ENCODE measurements at regions not wholly inside any gene's neighbourhood (a gene's known extent, or its start where the extent isn't known, plus 50 kb on each side); places are given as distances from the start of the nearest gene placed in this dataset.

DNA sequence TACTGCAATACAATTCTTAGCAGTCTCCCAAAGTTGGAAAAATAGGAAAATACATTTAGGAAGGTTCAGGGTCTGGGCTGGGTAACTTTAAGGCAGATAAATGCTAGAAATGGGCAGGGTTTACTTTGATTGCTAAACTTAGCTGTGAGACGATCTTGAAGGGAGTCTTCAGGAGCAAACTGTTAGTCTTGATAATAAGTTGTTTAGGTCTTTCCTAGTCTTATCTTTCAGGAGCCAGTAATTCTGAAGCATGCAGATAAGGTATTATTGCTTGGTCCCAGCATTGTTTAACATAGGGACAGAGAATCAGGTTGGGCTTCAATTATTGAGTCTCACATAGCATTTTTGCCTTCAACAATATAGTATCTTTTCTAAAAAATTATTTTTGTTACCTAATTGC, 262.4 kb upstream of the MIR17HG start:
- H2AK5ac ChIP-seq (ENCODE audit: low read length), result no peak overlapping the region
- H3K4me3 ChIP-seq (ENCODE audit: low read depth, low read length), result no peak overlapping the region
- no peak overlapping the region for H3K9ac ChIP-seq (ENCODE audit: low read length)
- no peak for DNase-seq
- H2BK120ac ChIP-seq (ENCODE audit: insufficient read depth, low read length, poor library complexity), result no peak overlapping the region
- no peak overlapping the region for H2AFZ ChIP-seq (ENCODE audit: insufficient read depth, low read length, poor library complexity)
- no peaks in the 10 kb centered on the region for H3K9me3 ChIP-seq (ENCODE audit: insufficient read depth, low read depth, low read length)
- no peak overlapping the region for H3K4me2 ChIP-seq (ENCODE audit: low read length)
- no peak overlapping the region for H3K4ac ChIP-seq (ENCODE audit: low read depth, low read length)
- no peaks in the 10 kb centered on the region for H3K4me1 ChIP-seq (ENCODE audit: control insufficient read depth in 1 of 2, insufficient read depth in 2 of 2, low read length in 2 of 2)
- H3K79me2 ChIP-seq (ENCODE audit: control insufficient read depth, insufficient read depth, low read length, poor library complexity), result no peaks in the 10 kb centered on the region
- no CpG with 5 or more reads among the region's 1 CpG for WGBS (ENCODE audit: extremely low coverage, insufficient coverage, insufficient read length)
- H3K18ac ChIP-seq (ENCODE audit: low read length), result no peak overlapping the region
- H2BK12ac ChIP-seq (ENCODE audit: low read length), result no peak overlapping the region
- H3K79me1 ChIP-seq (ENCODE audit: low read length), result no peaks in the 10 kb centered on the region
- H4K12ac ChIP-seq (ENCODE audit: low read depth, low read length), result no peak overlapping the region
- H3K36me3 ChIP-seq (ENCODE audit: control insufficient read depth in 1 of 2, insufficient read depth in 2 of 2, low read length in 2 of 2), result no peaks in the 10 kb centered on the region
- no peaks in the 10 kb centered on the region for H3K27me3 ChIP-seq (ENCODE audit: insufficient read depth, low read length)
- no peak overlapping the region for H2BK5ac ChIP-seq (ENCODE audit: low read depth, low read length, poor library complexity)
- H4K8ac ChIP-seq (ENCODE audit: low read depth, low read length), result no peak overlapping the region
- no peak overlapping the region for H3K14ac ChIP-seq (ENCODE audit: low read length)
- no peak overlapping the region for H4K91ac ChIP-seq (ENCODE audit: low read depth, low read length)
- no peak overlapping the region for H3K23ac ChIP-seq (ENCODE audit: low read length)
- no peak overlapping the region for H3K27ac ChIP-seq (ENCODE audit: low read depth, low read length)

GRCh38 chr13:91086936-91087716, 260.4 kb upstream of the MIR17HG start:
- H2BK5ac ChIP-seq (ENCODE audit: low read depth, low read length, poor library complexity), result no peak overlapping the region
- H3K27me3 ChIP-seq (ENCODE audit: insufficient read depth, low read length), result no peaks in the 10 kb centered on the region
- no peak overlapping the region for H3K4me2 ChIP-seq (ENCODE audit: low read length)
- no peaks in the 10 kb centered on the region for H3K79me2 ChIP-seq (ENCODE audit: control insufficient read depth, insufficient read depth, low read length, poor library complexity)
- no peak overlapping the region for H3K18ac ChIP-seq (ENCODE audit: low read length)
- no peak overlapping the region for H3K4ac ChIP-seq (ENCODE audit: low read depth, low read length)
- no CpG with 5 or more reads among the region's 2 CpGs for WGBS (ENCODE audit: extremely low coverage, insufficient coverage, insufficient read length)
- DNase-seq, result no peak
- no peak overlapping the region for H3K27ac ChIP-seq (ENCODE audit: low read depth, low read length)
- no peak overlapping the region for H3K4me3 ChIP-seq (ENCODE audit: low read depth, low read length)
- no peaks in the 10 kb centered on the region for H3K36me3 ChIP-seq (ENCODE audit: control insufficient read depth in 1 of 2, insufficient read depth in 2 of 2, low read length in 2 of 2)
- H2AFZ ChIP-seq (ENCODE audit: insufficient read depth, low read length, poor library complexity), result no peak overlapping the region
- H3K79me1 ChIP-seq (ENCODE audit: low read length), result no peaks in the 10 kb centered on the region
- H2AK5ac ChIP-seq (ENCODE audit: low read length), result peak overlapping the region; percentile 37
- no peak overlapping the region for H2BK120ac ChIP-seq (ENCODE audit: insufficient read depth, low read length, poor library complexity)
- no peak overlapping the region for H3K23ac ChIP-seq (ENCODE audit: low read length)
- H4K91ac ChIP-seq (ENCODE audit: low read depth, low read length), result no peak overlapping the region
- H3K14ac ChIP-seq (ENCODE audit: low read length), result no peak overlapping the region
- H3K4me1 ChIP-seq (ENCODE audit: control insufficient read depth in 1 of 2, insufficient read depth in 2 of 2, low read length in 2 of 2), result no peaks in the 10 kb centered on the region
- H3K9me3 ChIP-seq (ENCODE audit: insufficient read depth, low read depth, low read length), result no peaks in the 10 kb centered on the region
- H4K12ac ChIP-seq (ENCODE audit: low read depth, low read length), result no peak overlapping the region
- H4K8ac ChIP-seq (ENCODE audit: low read depth, low read length), result no peak overlapping the region
- H3K9ac ChIP-seq (ENCODE audit: low read length), result no peak overlapping the region
- H2BK12ac ChIP-seq (ENCODE audit: low read length), result peak overlapping the region; percentile 31

GRCh38 chr13:91097269-91097668, 250.2 kb upstream of the MIR17HG start:
- no peaks in the 10 kb centered on the region for H3K4me1 ChIP-seq (ENCODE audit: control insufficient read depth in 1 of 2, insufficient read depth in 2 of 2, low read length in 2 of 2)
- no peak overlapping the region for H3K4ac ChIP-seq (ENCODE audit: low read depth, low read length)
- no peaks in the 10 kb centered on the region for H3K79me1 ChIP-seq (ENCODE audit: low read length)
- no peak overlapping the region for H3K4me2 ChIP-seq (ENCODE audit: low read length)
- H4K12ac ChIP-seq (ENCODE audit: low read depth, low read length), result no peak overlapping the region
- H3K9me3 ChIP-seq (ENCODE audit: insufficient read depth, low read depth, low read length), result no peaks in the 10 kb centered on the region
- no peak overlapping the region for H2AK5ac ChIP-seq (ENCODE audit: low read length)
- no peak overlapping the region for H3K18ac ChIP-seq (ENCODE audit: low read length)
- DNase-seq, result no peak
- H3K27ac ChIP-seq (ENCODE audit: low read depth, low read length), result no peak overlapping the region
- H2BK120ac ChIP-seq (ENCODE audit: insufficient read depth, low read length, poor library complexity), result no peak overlapping the region
- H3K36me3 ChIP-seq (ENCODE audit: control insufficient read depth in 1 of 2, insufficient read depth in 2 of 2, low read length in 2 of 2), result no peaks in the 10 kb centered on the region
- H3K9ac ChIP-seq (ENCODE audit: low read length), result no peak overlapping the region
- no peak overlapping the region for H4K8ac ChIP-seq (ENCODE audit: low read depth, low read length)
- no peak overlapping the region for H2AFZ ChIP-seq (ENCODE audit: insufficient read depth, low read length, poor library complexity)
- H3K23ac ChIP-seq (ENCODE audit: low read length), result no peak overlapping the region
- H3K4me3 ChIP-seq (ENCODE audit: low read depth, low read length), result no peak overlapping the region
- H4K91ac ChIP-seq (ENCODE audit: low read depth, low read length), result no peak overlapping the region
- H2BK12ac ChIP-seq (ENCODE audit: low read length), result no peak overlapping the region
- H3K14ac ChIP-seq (ENCODE audit: low read length), result no peak overlapping the region
- no peak overlapping the region for H2BK5ac ChIP-seq (ENCODE audit: low read depth, low read length, poor library complexity)
- no CpG with 5 or more reads among the region's 5 CpGs for WGBS (ENCODE audit: extremely low coverage, insufficient coverage, insufficient read length)
- no peaks in the 10 kb centered on the region for H3K27me3 ChIP-seq (ENCODE audit: insufficient read depth, low read length)
- H3K79me2 ChIP-seq (ENCODE audit: control insufficient read depth, insufficient read depth, low read length, poor library complexity), result no peaks in the 10 kb centered on the region

DNA sequence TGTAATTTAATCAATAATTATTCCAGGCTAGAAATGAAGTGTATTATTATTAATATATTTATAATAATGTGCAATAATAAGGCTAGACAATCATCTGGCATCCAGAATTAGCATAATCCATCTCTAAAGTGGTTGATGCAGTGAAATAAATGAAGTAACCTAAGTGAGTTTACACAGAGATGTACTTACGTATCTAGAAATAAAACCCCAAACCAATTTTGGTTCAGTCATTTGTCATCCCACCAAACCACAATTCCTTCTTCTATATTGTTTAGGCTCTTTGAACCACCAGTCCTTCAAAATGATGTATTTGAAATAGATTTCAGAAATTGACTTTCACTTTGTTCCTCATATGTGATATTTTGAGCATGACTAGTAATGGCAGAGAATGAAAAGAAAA, 247.6 kb upstream of the MIR17HG start:
- Histone ChIP-seq H3K18ac (ENCODE audit: low read length) (no peak overlapping the region), H4K8ac (ENCODE audit: low read depth, low read length) (no peak overlapping the region), H2BK12ac (ENCODE audit: low read length) (no peak overlapping the region), H3K9ac (ENCODE audit: low read length) (no peak overlapping the region), H3K4me3 (ENCODE audit: low read depth, low read length) (no peak overlapping the region), H3K9me3 (ENCODE audit: insufficient read depth, low read depth, low read length) (no peaks in the 10 kb centered on the region), H3K79me1 (ENCODE audit: low read length) (no peaks in the 10 kb centered on the region), H2BK5ac (ENCODE audit: low read depth, low read length, poor library complexity) (no peak overlapping the region), H3K27me3 (ENCODE audit: insufficient read depth, low read length) (no peaks in the 10 kb centered on the region), H3K4me1 (ENCODE audit: control insufficient read depth in 1 of 2, insufficient read depth in 2 of 2, low read length in 2 of 2) (no peaks in the 10 kb centered on the region), H4K91ac (ENCODE audit: low read depth, low read length) (no peak overlapping the region), H3K14ac (ENCODE audit: low read length) (no peak overlapping the region), H3K79me2 (ENCODE audit: control insufficient read depth, insufficient read depth, low read length, poor library complexity) (no peaks in the 10 kb centered on the region), H3K36me3 (ENCODE audit: control insufficient read depth in 1 of 2, insufficient read depth in 2 of 2, low read length in 2 of 2) (no peaks in the 10 kb centered on the region), H4K12ac (ENCODE audit: low read depth, low read length) (no peak overlapping the region), H3K23ac (ENCODE audit: low read length) (no peak overlapping the region), H2AK5ac (ENCODE audit: low read length) (no peak overlapping the region), H3K27ac (ENCODE audit: low read depth, low read length) (no peak overlapping the region), H2BK120ac (ENCODE audit: insufficient read depth, low read length, poor library complexity) (no peak overlapping the region), H3K4ac (ENCODE audit: low read depth, low read length) (no peak overlapping the region), H2AFZ (ENCODE audit: insufficient read depth, low read length, poor library complexity) (no peak overlapping the region), H3K4me2 (ENCODE audit: low read length) (no peak overlapping the region)
- WGBS (ENCODE audit: extremely low coverage, insufficient coverage, insufficient read length), result no CpG with 5 or more reads among the region's 1 CpG
- DNase-seq, result no peak

Data from trophoblast cell (in vitro differentiated cells and primary cell).